Liver (tissue), 3 donors: ENCODE measurements at regions not wholly inside any gene's neighbourhood (a gene's known extent, or its start where the extent isn't known, plus 50 kb on each side); places are given as distances from the start of the nearest gene placed in this dataset.

Experiments
- HNF4A ChIP-seq, 2 donors: conservative IDR thresholded peaks; 2 replicates each; pipeline ENCODE4 v1.6.1; 2016; ENCODE audit warnings: antibody characterized with exemption in 2 of 2, mild to moderate bottlenecking in 2 of 2
- TF ChIP-seq, protein P1 (sequence below): fragments of 150-350 bp; IDR thresholded peaks from 2 replicates; pipeline ENCODE4 v1.5.1; 2017; ENCODE audit warnings: improper control_type of control experiment, low read depth, low read length; ENCODE audit not compliant: missing input control
- TF ChIP-seq, protein P2 (sequence below): IDR thresholded peaks from 2 replicates; pipeline ENCODE4 v1.6.1; 2016; ENCODE audit warnings: antibody characterized with exemption
- donor health status: healthy.
- donor health status: healthy.

DNA sequence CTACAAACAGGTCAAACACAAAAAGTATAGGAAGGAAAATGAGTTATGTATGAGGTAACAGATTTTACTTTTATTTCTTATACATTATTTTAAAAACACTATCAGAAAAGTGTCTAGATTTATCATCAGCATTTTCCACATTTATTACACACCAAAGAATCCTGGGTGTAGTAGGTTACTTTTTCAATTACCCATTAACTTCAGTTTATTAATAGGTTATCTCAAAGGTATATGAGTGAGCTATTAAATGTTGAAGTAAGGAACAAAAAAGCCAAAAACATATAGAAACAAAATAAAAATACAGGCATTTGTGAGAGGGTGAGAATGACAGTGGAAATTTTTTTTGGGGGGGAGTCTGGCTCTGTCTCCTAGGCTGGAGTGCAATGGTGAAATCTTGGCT is 150.5 kb downstream of the SIM1 start:
- TF ChIP-seq, protein P1, sequence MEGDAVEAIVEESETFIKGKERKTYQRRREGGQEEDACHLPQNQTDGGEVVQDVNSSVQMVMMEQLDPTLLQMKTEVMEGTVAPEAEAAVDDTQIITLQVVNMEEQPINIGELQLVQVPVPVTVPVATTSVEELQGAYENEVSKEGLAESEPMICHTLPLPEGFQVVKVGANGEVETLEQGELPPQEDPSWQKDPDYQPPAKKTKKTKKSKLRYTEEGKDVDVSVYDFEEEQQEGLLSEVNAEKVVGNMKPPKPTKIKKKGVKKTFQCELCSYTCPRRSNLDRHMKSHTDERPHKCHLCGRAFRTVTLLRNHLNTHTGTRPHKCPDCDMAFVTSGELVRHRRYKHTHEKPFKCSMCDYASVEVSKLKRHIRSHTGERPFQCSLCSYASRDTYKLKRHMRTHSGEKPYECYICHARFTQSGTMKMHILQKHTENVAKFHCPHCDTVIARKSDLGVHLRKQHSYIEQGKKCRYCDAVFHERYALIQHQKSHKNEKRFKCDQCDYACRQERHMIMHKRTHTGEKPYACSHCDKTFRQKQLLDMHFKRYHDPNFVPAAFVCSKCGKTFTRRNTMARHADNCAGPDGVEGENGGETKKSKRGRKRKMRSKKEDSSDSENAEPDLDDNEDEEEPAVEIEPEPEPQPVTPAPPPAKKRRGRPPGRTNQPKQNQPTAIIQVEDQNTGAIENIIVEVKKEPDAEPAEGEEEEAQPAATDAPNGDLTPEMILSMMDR = no peak
- no peak for TF ChIP-seq HNF4A (conservative IDR thresholded peaks at IDR 0.05)
- TF ChIP-seq, protein P2, sequence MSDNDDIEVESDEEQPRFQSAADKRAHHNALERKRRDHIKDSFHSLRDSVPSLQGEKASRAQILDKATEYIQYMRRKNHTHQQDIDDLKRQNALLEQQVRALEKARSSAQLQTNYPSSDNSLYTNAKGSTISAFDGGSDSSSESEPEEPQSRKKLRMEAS = no peak
